Heart left ventricle (tissue), 13 donors: ENCODE measurements at regions not wholly inside any gene's neighbourhood (a gene's known extent, or its start where the extent isn't known, plus 50 kb on each side); places are given as distances from the start of the nearest gene placed in this dataset.

ENCODE experiments used
- CTCF ChIP-seq, 12 donors: fragments of 200-600 bp; sonication (generic) in 4 of 12; IDR thresholded peaks; one replicate each; pipeline versions ENCODE4 v1.5.0 to v1.8.0; 2018 to 2022; ENCODE audit warnings: antibody characterized with exemption in 12 of 12, mild to moderate bottlenecking in 5 of 12
- POLR2A ChIP-seq, 2 donors: fragments of 450-650 bp; IDR thresholded peaks; one replicate each; pipeline ENCODE4 v1.6.1; 2017; ENCODE audit warnings: antibody characterized with exemption in 2 of 2, mild to moderate bottlenecking in 2 of 2, moderate library complexity in 2 of 2
- donor health status: ischemic (EF 13 %, LVEDD 7.1; RV severe dilation, severe dysfunction).
- donor health status: DM: no; HTN: yes; CAD: no.
- donor health status: DM: no; HTN: no; CAD: no.
- donor health status: ischemic (EF 25% LVEDD 6.9; RV normal size, moderate dysfunction).
- donor health status: ischemic (EF 25% LVEDD 5.7; RV mildly dilated, moderate dysfunction).
- donor health status: ischemic (EF 35%, LVEDD 5.7; RV mildly dilated, moderate dysfunction).
- donor health status: nonischemic (EF 11% LVEDD 7.7; RV severe dilation, severe dysfunction).
- donor health status: DM: yes; HTN: yes; CAD: no.
- donor health status: PGD.
- donor health status: ischemic (EF 29% LVEDD 5.4; RV normal size, mild dysfunction).
- donor health status: nonischemic (EF 23%, LVEDD 6.1; RV moderate dilation, normal function).

- TF ChIP-seq CTCF (IDR thresholded peaks at IDR 0.05) = no peak
- TF ChIP-seq POLR2A (IDR thresholded peaks at IDR 0.05) = no peak
These were observed 141.8 kb downstream of the SLCO4C1 start for GRCh38 chr5:102154291-102154690.
